Chondrocyte (in vitro differentiated cells): ENCODE measurements at regions not wholly inside any gene's neighbourhood (a gene's known extent, or its start where the extent isn't known, plus 50 kb on each side); places are given as distances from the start of the nearest gene placed in this dataset.

Experiments
- DNase-seq: peaks from one replicate; pipeline ENCODE4 v3.0.0; 2021; ENCODE audit warnings: mixed read lengths, low spot score
- H3K27ac Mint-ChIP-seq: one replicate; pipeline ENCODE4 v1.8.0; 2021; ENCODE audit warnings: mild to moderate bottlenecking, moderate library complexity, mixed read lengths; ENCODE audit not compliant: unreplicated experiment
- H3K27me3 Mint-ChIP-seq: 2 replicates; pipeline ENCODE4 v1.8.0; 2021; ENCODE audit warnings: low read depth, mixed read lengths
- H3K36me3 Mint-ChIP-seq: 2 replicates; pipeline ENCODE4 v1.8.0; 2021; ENCODE audit warnings: low read depth, mixed read lengths
- H3K4me1 Mint-ChIP-seq: 2 replicates; pipeline ENCODE4 v1.8.0; 2021; ENCODE audit warnings: low read depth, mild to moderate bottlenecking, mixed read lengths
- H3K4me3 Mint-ChIP-seq: one replicate; pipeline ENCODE4 v1.8.0; 2021; ENCODE audit warnings: mild to moderate bottlenecking, moderate library complexity, mixed read lengths; ENCODE audit not compliant: unreplicated experiment
- H3K9me3 Mint-ChIP-seq: 2 replicates; pipeline ENCODE4 v1.8.0; 2021; ENCODE audit warnings: low read depth, mixed read lengths
- CTCF ChIP-seq: fragments of 200-600 bp; sonication (generic); IDR thresholded peaks from 2 replicates; pipeline ENCODE4 v1.5.0; 2021; ENCODE audit warnings: antibody characterized with exemption, mild to moderate bottlenecking, moderate library complexity

GRCh38 chr5:2110934-2111462 lies 228.3 kb upstream of the IRX4 start:
- no peak overlapping the region for H3K4me3 Mint-ChIP-seq
- no peaks in the 10 kb centered on the region for H3K36me3 Mint-ChIP-seq
- TF ChIP-seq CTCF: no peak
- H3K4me1 Mint-ChIP-seq: no peaks in the 10 kb centered on the region
- no peak overlapping the region for H3K27ac Mint-ChIP-seq
- DNase-seq: no peak
- H3K9me3 Mint-ChIP-seq: peaks cover 8% of the 10 kb centered on the region
- no peaks in the 10 kb centered on the region for H3K27me3 Mint-ChIP-seq

- Mint-ChIP-seq H3K9me3 (peaks cover 12% of the 10 kb centered on the region), H3K4me3 (no peak overlapping the region), H3K27me3 (no peaks in the 10 kb centered on the region), H3K4me1 (no peaks in the 10 kb centered on the region), H3K36me3 (no peaks in the 10 kb centered on the region), H3K27ac (no peak overlapping the region)
- no peak for DNase-seq
- no peak for TF ChIP-seq CTCF
Observed at GRCh38 chr5:2110137-2110933, 227.6 kb upstream of the IRX4 start.

- no peak overlapping the region for H3K27ac Mint-ChIP-seq
- H3K4me1 Mint-ChIP-seq: no peaks in the 10 kb centered on the region
- no peaks in the 10 kb centered on the region for H3K36me3 Mint-ChIP-seq
- no peak for TF ChIP-seq CTCF
- no peak for DNase-seq
- no peak overlapping the region for H3K4me3 Mint-ChIP-seq
- H3K27me3 Mint-ChIP-seq: no peaks in the 10 kb centered on the region
- H3K9me3 Mint-ChIP-seq: peaks cover 12% of the 10 kb centered on the region
Observed at GRCh38 chr5:2109566-2109965, 226.8 kb upstream of the IRX4 start.

GRCh38 chr5:2106721-2107120 lies 224.0 kb upstream of the IRX4 start:
- no peak for DNase-seq
- TF ChIP-seq CTCF: no peak
- no peaks in the 10 kb centered on the region for H3K36me3 Mint-ChIP-seq
- H3K27me3 Mint-ChIP-seq: no peaks in the 10 kb centered on the region
- peaks cover 12% of the 10 kb centered on the region for H3K9me3 Mint-ChIP-seq
- no peaks in the 10 kb centered on the region for H3K4me1 Mint-ChIP-seq
- no peak overlapping the region for H3K4me3 Mint-ChIP-seq
- H3K27ac Mint-ChIP-seq: no peak overlapping the region

- H3K27ac Mint-ChIP-seq: no peak overlapping the region
- DNase-seq: no peak
- H3K27me3 Mint-ChIP-seq: no peaks in the 10 kb centered on the region
- TF ChIP-seq CTCF: no peak
- H3K4me3 Mint-ChIP-seq: no peak overlapping the region
- H3K4me1 Mint-ChIP-seq: no peaks in the 10 kb centered on the region
- peaks cover 12% of the 10 kb centered on the region for H3K9me3 Mint-ChIP-seq
- H3K36me3 Mint-ChIP-seq: no peaks in the 10 kb centered on the region
Observed at GRCh38 chr5:2105141-2105540, 222.4 kb upstream of the IRX4 start.
